Neutrophil (primary cell): ENCODE measurements at regions not wholly inside any gene's neighbourhood (a gene's known extent, or its start where the extent isn't known, plus 50 kb on each side); places are given as distances from the start of the nearest gene placed in this dataset.

Experiments
- H3K27ac ChIP-seq: fragments of 200-600 bp; sonication (generic); 2 replicates; pipeline ENCODE4 v1.5.1; 2016; ENCODE audit warnings: mild to moderate bottlenecking, moderate library complexity
- H3K27me3 ChIP-seq: fragments of 200-600 bp; sonication (generic); 2 replicates; pipeline ENCODE4 v1.6.0; 2016; ENCODE audit warnings: mild to moderate bottlenecking
- H3K36me3 ChIP-seq: fragments of 200-600 bp; sonication (generic); 2 replicates; pipeline ENCODE4 v1.5.1; 2017
- H3K4me1 ChIP-seq, 2 experiments: fragments of 200-600 bp in 1 of 2; sonication (generic) in 1 of 2; 1 replicate in 1 of 2; 2 replicates in 1 of 2; pipeline versions ENCODE4 v1.5.1 to v1.6.1; 2013 to 2016; ENCODE audit warnings: low read depth in 1 of 2, low read length in 1 of 2, mild to moderate bottlenecking in 1 of 2, moderate library complexity in 1 of 2; ENCODE audit not compliant: control insufficient read depth in 1 of 2, insufficient read depth in 1 of 2
- H3K4me3 ChIP-seq, 2 experiments: fragments of 200-600 bp in 1 of 2; sonication (generic) in 1 of 2; 1 replicate in 1 of 2; 2 replicates in 1 of 2; pipeline ENCODE4 v1.5.1; 2013 to 2016; ENCODE audit warnings: low read depth in 1 of 2, low read length in 1 of 2, mild to moderate bottlenecking in 1 of 2, moderate library complexity in 1 of 2
- H3K9me3 ChIP-seq: fragments of 200-600 bp; sonication (generic); 2 replicates; pipeline ENCODE4 v1.5.1; 2016
- TF ChIP-seq, protein P1 (sequence below): fragments of 200-600 bp; sonication (generic); IDR thresholded peaks from 2 replicates; pipeline ENCODE4 v1.5.1; 2016; ENCODE audit warnings: antibody characterized with exemption

DNA sequence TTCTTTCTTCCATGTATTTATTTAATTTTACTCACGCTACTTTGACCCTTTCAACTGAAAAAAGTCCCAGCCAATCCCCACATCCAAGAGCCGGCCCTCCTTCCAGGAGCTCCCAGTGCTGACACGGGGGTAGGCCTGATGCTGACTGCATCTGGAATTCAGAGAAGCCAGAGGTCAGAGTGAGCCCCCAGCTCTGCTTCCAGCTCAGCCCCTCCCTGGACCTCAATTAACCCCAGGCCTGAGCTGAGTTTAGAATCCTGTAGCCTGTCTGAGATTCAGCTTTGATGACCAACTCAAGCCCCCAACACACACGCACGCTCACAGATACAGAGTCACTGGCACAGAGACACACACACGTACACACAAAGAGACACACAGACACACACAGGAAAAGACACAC is 247.9 kb downstream of the NPHP4 start:
- TF ChIP-seq, protein P1, sequence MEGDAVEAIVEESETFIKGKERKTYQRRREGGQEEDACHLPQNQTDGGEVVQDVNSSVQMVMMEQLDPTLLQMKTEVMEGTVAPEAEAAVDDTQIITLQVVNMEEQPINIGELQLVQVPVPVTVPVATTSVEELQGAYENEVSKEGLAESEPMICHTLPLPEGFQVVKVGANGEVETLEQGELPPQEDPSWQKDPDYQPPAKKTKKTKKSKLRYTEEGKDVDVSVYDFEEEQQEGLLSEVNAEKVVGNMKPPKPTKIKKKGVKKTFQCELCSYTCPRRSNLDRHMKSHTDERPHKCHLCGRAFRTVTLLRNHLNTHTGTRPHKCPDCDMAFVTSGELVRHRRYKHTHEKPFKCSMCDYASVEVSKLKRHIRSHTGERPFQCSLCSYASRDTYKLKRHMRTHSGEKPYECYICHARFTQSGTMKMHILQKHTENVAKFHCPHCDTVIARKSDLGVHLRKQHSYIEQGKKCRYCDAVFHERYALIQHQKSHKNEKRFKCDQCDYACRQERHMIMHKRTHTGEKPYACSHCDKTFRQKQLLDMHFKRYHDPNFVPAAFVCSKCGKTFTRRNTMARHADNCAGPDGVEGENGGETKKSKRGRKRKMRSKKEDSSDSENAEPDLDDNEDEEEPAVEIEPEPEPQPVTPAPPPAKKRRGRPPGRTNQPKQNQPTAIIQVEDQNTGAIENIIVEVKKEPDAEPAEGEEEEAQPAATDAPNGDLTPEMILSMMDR = no peak

DNA sequence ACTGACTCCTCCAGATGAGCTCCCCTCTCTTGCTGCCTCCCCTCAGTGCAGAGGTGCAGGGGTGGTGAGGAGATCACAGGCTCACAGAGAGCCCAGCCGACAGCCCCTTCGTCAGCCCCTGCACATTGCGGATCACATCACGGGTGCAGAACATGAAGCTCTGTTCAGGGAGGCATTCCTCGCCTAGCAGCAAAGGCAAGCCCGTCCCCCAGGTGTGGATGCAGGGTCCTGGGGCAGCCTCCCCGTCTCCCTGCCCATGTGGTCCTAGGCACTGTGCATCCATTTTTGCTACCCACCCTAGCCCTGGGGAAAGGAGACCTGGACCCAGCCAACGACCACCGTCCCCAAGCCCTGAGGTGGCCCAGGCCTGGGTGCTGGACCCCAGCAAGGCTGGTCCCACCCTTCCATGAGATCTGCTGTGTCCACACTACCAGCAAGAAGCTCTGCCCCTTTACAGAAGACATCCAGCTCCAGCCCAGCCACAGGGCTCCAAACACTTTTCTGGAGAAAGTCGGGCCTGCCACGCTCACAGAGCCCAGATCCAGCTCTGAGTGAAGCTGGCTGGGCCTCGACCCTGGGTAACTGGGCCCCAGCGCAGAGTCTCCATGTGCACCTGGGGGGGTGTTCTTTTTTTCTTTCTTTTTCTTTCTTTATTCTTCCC is 248.7 kb downstream of the NPHP4 start:
- Histone ChIP-seq H3K27ac (no peak overlapping the region), H3K27me3 (peaks cover 36% of the 10 kb centered on the region), H3K9me3 (no peaks in the 10 kb centered on the region), H3K4me3 (no peak overlapping the region), H3K4me1 (no peaks in the 10 kb centered on the region), H3K36me3 (no peaks in the 10 kb centered on the region)
- TF ChIP-seq, protein P1 = no peak

More for the DNA sequence above, 247.9 kb downstream of the NPHP4 start:
- Histone ChIP-seq H3K9me3 (no peaks in the 10 kb centered on the region), H3K36me3 (no peaks in the 10 kb centered on the region), H3K4me1 (no peaks in the 10 kb centered on the region), H3K4me3 (no peak overlapping the region), H3K27ac (no peak overlapping the region), H3K27me3 (peaks cover 35% of the 10 kb centered on the region)

DNA sequence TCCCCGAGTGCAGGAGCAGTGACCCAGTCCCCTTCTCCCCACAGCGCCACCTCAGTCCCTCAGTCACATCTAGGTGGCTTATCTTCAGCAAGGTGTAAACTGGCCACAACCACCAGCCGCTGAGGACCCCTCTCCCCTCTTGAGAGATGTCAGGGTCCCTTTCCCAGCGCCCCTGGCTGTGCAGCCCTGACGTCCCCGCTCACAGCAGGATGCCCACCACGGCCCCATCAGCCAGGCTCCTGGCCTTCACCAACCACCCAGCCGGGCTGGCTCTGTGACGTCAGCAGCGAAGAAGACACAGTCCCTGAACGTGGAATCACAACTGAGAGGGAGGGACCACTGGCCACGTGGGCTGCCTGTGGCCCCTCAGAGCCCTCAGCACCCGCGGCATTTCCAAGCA is 249.4 kb downstream of the NPHP4 start:
- Histone ChIP-seq H3K9me3 (no peaks in the 10 kb centered on the region), H3K36me3 (no peaks in the 10 kb centered on the region), H3K27ac (no peak overlapping the region), H3K4me3 (no peak overlapping the region), H3K4me1 (no peaks in the 10 kb centered on the region), H3K27me3 (peaks cover 36% of the 10 kb centered on the region)
- TF ChIP-seq, protein P1 = no peak

DNA sequence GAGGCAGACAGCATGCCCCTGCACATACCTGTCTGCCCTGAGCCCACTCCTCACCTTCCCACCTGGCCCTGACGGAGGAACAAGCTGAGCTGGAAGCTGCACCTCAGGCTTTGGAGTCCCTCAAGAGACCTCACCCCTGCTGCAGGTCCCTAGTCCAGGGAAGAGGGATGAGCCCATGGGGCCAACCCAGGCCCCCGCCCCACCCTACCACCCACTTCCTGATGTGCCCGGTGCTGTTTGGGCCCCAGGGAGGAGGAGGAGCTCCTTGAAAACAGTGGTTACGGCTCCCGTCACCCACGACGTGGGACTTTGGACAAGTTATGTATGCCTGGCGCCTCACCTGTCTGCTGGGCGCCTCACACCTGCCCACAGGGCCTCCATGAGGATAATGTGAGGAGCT is 250.2 kb downstream of the NPHP4 start:
- H3K36me3 ChIP-seq = no peaks in the 10 kb centered on the region
- no peaks in the 10 kb centered on the region for H3K9me3 ChIP-seq
- H3K27me3 ChIP-seq = peaks cover 36% of the 10 kb centered on the region
- TF ChIP-seq, protein P1 = no peak
- H3K4me3 ChIP-seq = no peak overlapping the region
- no peaks in the 10 kb centered on the region for H3K4me1 ChIP-seq
- no peak overlapping the region for H3K27ac ChIP-seq

DNA sequence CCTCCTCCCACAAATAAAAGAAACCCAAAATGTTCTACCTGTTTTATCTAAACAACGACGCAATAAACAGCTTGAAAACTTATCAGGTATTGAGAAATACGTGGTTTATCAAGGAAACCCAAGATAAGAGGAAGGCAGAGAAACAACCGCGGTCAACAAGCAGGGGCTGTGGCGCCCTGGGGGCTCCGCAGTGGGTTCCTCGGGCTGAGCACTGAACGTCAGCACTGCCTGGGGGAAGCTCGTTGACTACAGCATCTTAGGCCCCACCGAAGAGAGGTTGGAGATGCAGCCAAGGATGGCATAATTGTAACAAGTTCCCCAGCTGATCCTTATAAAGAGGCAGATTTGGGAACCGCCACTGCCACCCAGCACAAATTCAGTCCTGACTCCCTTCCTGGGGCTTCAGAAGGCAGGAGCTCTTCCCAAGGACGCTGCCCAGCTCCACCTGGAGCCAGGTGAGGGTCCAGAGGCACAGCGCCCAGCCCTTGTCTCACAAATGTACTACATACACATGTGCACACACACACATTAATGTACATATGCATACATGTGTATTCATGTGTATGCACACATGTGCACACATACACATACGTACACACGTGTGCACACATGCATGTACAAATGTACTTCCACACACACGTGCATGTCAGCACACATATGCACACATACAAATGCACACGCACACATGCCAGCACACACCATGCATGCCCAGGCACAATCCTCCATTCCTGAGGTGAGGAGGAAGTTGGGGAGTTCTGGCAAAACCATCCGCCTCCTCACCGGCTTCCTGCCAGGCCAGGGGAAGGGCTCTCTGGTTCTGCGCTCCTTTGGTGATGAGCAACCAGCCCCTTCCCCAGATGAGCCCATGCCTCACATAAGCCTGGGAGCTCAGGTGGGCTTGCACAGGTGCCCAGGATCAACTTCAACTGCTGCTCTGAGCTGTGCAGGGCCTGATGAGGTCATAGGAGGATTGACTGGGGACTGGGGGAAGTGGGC is 251.1 kb downstream of the NPHP4 start:
- TF ChIP-seq, protein P1 = no peak
- no peaks in the 10 kb centered on the region for H3K36me3 ChIP-seq
- no peak overlapping the region for H3K4me3 ChIP-seq
- no peak overlapping the region for H3K27ac ChIP-seq
- no peaks in the 10 kb centered on the region for H3K9me3 ChIP-seq
- H3K4me1 ChIP-seq = no peaks in the 10 kb centered on the region
- H3K27me3 ChIP-seq = peaks cover 36% of the 10 kb centered on the region
